Limb (tissue), 2 donors: ENCODE measurements at regions not wholly inside any gene's neighbourhood (a gene's known extent, or its start where the extent isn't known, plus 50 kb on each side); places are given as distances from the start of the nearest gene placed in this dataset.

ENCODE experiments used
- DNase-seq, 2 donors: peaks; one replicate each; pipeline ENCODE4 v3.0.0-alpha.2; 2016; ENCODE audit errors: extremely low spot score in 2 of 2

DNA sequence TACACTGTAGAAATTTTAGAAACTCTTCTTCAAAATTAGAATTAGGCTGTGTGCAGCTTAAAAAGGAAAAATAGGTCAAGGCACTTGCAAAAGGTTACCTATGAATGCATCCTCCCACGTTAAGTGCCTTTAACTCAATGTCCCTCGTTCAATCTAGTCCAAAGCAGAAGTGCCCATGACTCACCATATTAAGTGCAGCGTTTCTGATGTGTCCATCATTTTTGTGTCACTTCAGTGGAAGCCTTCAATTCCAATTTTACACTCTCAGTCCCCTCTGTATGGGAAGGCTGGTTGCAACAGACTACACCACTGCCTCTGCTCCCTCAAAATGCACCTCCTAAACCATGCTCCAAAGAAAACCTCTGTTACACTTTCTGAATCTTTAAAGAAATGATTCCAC is 53.4 kb downstream of the FOXB1 start:
- DNase-seq, result no peak

DNA sequence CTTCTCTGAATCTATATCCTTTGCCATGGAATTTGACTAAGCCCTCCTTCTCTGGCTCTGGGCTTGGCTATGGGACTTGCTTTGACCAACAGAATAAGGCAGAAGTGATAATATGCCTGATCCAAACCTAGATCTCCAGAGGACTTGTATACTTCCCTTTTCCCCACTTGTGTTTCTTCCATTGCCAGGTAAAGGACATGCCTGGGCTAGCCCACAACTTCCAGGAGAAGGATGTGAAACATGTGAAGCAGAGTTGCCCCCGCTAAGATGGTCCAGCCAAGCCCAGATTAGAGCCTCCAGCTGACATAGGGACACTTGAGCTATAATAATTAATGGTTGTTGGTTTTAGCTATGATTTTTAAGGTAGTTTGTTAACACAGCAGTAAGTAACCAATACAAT is 55.1 kb downstream of the FOXB1 start:
- DNase-seq, result no peak

DNA sequence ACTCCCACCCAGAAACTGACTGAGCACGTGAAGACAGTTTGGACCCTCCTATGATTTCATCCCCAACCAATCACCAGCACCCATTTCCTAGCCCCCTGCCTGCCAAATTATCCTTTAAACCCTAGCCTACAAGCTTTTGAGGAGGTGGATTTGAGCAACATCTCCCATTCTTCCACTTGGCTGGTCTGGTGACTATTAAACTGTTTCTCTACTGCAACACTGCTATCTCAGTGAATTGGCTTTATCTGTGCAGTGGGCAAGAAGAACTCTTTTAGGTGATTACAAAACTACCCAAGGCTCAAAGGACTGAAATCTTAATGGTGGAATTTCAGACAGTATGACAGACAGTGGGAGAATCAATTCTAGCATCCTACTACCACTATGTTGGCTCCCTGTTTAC is 57.6 kb downstream of the FOXB1 start:
- no peak for DNase-seq

DNA sequence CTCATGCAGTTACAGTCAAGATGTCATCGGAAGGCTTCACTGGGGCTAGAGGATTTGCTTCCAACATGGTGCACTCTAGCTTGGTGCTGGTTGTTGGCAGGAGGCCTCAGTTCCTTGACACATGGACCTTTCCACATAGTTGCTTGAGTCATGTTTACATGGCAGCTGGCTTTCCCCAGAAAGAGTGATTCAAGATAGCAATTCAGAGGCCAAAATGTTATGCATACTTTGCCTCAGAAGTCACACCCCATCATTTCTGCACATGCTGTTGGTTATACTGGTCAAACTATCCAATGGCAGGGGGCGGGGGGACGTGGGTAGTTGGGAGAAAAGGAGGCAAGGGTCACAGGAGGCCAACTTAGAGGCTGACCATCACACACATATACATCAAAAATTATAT is 58.7 kb downstream of the FOXB1 start:
- DNase-seq, result no peak

DNA sequence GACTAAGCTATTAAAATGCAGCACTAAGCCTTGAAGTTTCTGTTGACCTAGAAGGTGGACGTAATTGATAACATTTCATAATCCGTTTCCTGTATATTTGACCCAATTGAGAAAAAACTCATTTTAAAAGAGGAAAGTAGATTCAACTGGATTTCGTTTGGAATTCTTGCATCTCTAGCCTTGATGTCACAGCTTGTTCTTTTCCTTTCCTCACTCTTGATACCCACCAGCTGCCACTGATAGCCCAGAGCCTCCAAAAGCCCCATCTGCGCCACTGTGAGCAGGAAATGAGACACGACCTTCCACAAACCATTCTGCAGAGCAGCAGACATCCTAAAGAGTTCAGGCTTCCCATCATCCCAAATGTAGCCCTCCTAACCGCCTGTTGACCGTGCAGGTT is 61.8 kb downstream of the FOXB1 start:
- no peak for DNase-seq

DNA sequence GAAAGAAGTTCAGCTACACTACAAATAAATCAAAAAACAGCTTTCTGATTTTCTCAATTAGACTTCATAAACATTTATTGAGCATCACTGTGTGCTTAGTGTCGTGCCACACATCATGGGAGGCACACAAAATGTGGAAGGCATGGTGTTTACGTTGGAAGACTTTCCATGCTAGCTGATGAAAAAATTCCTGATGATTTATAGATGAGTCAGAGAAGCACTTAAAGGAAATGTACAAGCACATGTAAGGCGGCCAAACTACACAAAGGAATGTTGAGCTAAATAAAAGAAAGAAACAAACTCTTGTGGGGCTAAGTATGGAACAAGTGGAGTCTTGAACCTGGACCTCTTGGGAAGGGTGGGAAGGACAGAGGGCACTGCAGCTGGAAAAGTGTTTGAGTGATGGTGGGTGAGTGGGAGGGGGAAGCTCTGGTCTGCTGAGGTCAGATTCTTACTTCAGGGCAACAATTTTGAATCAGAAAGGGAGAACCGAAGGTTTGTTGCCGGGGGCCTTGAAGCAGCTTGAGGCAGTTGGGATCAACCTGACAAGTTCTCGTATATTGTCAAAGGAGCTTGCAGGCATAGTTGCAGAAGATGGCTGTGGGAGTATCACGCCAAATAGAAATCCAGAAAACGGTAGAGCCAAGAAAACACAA is 66.9 kb downstream of the FOXB1 start:
- DNase-seq, result peak in 1 of 2 donors; percentile 14

DNA sequence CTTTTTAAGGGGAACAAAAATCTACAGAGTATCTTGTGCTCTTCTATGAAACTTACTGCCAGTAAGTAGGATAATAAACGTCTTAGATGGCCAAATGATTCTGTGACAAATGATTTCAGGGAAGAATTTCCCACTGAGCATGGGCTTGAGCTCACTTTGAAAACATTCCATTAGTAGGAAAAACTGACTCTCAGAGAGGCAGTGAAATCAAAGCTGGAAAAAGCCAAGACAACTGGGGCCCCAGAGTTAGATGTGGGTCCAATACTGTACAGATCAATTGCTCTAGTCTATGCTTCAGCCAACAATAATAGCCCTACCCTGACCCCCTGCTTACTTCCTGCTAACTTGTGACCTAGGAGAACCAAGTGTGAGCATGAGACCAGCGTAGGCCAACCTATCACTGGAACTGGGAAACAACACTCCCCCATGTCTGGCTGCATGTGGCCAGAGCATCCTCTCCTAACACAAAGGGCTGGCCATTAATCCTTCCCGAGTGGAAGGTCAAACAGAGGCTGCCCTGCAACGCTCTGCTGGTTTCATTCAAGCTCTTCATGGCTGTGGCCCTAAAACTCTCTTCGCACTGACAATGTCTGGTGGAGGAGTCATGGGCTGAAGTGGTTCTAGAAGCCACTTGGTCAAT is 68.8 kb downstream of the FOXB1 start:
- DNase-seq, result no peak

DNA sequence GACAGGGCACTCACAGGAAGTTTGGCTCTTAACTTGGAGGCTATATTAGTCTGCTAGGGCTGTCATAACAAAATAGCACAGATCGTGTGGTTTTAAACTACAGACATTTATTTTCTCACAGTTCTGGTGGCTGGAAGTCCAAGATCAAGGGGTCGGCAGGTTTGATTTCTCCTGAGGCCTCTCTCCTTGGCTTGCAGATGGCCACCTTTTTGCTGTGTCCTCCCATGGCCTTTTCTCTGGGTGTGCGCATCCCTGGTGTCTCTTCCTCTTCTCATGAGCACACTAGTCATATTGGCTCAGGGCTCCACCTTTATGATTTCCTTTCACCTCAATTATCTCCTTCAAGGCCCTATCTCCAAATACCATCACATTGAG is 69.3 kb downstream of the FOXB1 start:
- DNase-seq, result no peak

DNA sequence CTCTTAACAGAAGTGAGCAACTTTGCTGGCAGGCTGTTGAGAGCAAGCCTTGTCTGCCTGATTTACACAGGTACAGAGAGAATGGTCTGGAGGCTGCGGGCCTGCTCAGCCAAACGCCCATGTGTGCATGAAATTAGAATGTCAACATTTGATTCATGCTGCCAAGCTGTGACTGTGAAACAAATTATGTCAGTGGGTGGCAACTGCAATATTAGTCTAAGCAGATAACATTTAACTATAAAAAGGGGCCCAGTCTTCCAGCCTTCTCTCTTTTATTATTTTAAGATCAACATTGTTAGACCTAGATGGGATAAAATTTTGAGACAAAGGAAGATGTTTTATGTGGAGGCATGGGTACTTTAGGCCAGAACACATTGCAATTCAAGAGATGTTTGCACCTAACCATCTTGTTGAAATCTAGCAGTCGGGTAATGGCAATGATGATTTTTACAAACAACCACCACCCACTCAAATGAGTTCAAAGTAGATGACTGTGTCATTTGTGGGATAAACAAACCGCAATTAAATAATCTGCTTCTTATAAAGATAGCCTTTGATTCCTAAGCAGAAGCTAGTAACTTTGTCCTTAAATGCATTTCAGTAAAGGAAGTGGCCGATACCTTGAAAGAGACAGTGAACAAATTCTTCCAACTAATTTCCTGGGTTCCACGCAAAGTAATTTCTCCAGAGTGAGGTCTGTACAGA is 70.2 kb downstream of the FOXB1 start:
- no peak for DNase-seq

DNA sequence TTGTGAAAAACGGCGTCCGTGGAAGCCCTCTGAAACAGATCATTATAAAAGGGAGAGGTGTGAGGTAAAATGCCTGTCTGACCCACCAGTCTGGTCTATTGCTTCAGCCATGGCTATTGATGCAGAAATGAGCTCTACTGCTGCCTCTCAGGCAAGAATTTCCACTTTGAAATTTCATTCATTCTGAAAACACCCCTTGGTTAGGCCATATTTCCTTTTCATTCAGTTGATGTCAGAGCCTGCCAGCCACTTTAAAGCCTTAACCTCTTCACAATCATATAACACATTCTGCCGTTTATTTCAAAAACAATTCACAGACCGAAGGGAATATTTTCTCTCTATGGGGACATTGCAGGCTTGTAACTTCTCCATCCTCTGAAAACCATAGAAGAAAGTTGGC is 71.9 kb downstream of the FOXB1 start:
- no peak for DNase-seq

DNA sequence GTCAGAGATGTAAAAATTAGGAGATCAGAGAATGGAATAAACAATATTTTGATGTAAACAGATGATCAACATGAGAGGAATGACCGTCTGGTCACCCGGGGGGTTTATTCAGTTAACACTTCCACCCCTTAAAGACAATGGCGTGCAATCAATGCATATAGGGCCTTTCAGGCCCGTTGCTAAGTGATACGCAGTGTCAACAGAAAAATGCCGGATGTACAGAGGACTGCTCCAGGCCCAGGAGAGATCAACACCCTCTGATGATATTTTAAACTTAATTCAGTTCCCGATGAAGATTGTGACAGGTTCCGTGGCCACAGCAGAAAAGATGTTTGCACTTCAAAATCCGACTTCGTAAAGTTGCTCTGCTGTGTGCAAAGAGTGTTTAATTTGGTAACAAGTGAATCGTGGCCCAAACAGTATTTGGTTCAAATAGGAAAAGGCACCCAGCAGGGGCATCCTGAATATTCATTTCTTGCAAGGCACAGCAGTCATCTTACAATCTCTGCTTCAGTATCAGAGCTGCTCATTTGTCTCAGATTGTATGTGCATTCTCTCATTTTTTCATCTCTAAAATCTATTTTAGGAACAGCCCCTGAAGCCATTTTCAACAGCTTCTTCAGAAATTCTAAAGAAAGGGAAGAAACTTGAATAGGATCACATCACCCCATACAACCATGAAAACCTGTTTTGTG is 72.6 kb downstream of the FOXB1 start:
- DNase-seq, result no peak

DNA sequence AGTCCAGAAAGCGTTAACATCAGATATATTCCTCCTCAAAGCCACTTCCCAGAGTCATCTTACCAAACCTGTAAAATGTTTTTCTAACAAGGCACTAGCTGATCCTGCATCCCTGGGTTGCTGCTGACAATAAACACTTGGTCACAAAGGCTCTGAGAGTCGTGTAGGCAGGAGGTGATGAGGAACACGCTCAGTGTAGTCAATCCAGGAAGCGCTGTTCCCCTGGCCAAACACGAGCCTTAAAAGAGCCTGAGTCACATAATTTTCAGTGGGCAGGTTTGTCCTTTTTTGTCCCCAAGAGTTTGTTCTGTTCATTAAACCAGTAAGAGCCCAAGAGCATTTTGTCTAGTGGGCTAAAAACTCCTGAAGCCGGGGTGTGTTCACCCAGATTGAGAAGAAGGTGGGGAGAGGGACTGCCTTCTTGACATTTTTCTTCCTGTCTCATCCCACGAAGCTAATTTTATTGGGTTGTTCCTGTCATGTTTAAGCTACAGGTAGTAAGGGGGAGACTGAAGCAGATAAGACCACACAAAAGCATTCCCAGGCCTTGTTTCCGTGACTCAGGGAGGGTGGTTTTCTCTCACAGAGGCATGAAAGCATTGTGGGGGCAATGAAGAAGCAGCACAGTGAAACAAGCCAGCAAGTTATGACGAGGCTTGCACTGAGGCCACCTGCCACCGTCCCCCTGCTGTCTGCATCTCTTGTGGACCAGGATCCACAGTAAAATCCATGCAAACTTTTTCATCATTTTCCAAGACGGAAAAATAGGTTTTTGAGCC is 73.7 kb downstream of the FOXB1 start:
- no peak for DNase-seq

DNA sequence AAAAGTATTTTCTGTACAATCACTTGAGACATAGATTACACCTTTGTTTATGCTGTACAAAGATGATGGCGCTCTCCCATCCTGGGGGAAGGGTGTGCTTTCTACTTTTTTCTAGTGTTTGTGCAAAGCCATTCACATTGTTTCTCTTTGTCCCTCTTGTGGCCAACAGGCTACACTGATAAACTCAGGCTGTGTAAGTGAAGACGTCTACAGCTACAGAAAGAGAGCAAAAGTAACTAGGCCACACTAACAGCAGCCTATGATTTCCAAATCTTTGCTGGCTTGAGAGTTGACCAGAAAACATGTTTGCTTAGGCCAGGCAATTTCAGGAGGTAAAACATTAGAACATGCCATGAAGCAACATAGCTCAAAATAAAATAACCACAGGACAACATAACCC is 75.1 kb downstream of the FOXB1 start:
- DNase-seq, result no peak

DNA sequence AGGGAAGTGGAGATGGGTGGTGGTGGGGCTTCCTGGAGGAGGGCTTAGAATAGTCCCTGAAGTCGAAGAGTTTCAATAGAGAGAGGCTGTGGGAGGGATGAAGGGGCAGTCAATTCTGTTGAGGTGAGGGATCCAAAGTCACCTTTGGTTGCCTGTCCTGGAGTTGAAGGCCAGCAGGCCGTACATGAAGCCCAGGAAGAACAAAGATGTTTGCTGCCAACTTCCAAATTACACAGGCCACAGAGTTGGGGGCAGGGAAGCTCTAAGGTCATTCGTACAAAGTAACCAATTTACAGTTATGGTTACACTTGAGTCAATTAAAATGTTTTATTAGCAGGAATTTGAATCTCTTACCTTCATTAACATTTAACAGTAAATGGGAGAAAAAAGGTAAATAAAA is 77.9 kb downstream of the FOXB1 start:
- DNase-seq, result no peak

DNA sequence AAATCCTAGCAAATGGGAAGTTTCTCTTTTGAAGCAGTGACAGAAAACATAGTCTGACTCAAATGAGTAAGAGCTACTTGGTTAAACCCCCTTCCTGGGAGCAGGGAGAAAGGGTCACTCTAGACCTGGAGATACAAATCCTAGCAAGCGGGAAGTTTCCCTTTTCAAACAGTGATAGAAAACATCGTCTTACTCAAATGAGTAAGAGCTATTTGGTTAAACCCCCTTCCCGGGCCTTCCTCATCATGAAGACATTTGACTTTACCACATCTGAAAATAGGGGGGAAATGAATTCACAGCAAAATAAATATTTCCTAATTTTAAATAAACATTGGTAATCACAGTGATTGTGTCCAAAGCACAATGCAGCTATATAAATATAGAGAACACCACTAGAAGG is 79.2 kb downstream of the FOXB1 start:
- no peak for DNase-seq

DNA sequence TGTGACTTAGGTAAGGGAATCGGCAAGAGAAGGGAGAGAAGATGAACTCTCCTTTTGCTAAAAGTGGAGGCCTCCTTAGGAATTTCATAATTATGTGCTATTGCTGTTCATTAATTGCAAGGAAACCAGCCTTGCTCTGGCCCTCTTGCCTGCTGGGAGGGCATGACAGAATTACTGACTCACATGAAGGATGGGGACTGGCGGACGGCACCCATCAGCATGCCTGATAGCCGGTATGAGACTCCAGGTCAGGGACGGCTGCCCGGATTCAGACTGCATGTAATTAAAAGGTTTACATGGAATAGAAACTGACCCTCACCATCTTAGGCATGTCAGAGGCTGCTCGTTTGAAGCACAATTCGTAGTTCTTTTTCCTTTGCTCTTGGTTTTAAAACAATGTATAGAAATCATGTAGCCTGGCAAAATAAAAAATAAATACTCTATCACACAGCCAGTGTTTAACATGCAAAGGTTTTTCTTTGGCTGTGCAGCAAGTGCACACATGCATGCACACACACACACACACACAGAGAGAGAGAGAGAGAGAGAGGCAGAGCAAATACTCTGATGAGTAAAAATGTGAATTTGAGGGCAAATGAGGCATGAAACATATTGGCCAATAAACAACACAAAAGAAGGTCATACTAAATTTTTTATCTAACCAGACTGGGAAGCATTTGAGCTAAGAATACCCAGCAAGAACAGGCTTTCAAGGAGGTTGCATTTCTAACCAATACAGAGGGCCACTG is 82.7 kb downstream of the FOXB1 start:
- DNase-seq, result no peak

DNA sequence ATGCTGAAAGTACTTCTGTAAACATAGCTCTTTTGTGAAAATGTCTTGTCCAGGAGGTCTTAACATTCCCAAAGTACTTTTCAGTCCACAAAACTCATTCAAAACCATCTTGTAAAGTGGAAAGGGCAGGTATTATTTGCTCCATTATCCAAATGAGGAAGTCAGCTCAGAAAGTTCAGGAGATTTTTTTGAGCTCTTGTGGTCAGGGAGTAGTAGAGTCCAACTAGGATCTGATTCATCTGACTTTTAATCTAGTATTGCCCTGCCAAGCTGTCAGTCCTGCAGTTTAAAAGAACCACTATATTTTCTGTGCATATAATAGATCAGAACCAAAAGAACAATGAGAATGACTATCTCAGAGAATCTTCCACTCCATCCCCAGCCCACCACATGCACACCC is 83.5 kb downstream of the FOXB1 start:
- DNase-seq, result no peak

DNA sequence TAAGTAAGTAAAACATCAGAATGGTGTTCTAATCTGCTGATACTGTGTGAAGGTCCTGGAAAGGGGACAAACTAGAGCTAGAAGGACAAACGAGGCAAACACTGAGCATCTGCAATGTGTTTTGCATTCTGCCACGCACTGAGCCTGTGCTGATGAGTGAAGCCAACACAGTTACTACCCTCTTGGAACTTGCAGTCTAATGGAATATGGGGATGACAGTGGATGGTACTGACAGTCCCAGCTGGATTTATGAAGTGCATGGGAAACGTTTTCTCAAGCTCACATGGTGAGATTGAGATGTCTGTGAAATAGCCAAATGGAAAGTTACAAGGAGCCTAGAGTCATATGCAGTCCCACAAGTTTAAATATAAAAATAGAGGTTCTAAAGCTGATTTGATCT is 86.6 kb downstream of the FOXB1 start:
- no peak for DNase-seq

DNA sequence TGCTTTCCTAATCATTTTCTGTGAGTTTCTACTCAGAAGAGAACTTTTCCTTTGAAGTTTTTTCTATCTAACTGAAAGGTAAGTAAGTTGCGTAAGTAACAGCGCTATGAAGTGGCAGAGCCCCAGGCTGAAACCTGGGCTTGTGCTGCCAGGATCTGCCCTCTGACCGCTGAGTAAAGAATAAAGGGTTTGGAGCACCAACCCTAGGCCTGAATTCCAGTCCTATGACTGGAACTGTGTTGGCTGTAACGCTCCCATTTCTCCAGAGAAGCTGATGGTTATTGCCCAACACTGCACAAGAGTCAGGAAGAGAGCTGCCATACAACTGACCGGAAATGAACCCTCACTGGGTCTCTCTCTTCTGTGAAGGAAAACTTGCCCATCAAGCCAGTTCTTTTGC is 87.0 kb downstream of the FOXB1 start:
- no peak for DNase-seq

DNA sequence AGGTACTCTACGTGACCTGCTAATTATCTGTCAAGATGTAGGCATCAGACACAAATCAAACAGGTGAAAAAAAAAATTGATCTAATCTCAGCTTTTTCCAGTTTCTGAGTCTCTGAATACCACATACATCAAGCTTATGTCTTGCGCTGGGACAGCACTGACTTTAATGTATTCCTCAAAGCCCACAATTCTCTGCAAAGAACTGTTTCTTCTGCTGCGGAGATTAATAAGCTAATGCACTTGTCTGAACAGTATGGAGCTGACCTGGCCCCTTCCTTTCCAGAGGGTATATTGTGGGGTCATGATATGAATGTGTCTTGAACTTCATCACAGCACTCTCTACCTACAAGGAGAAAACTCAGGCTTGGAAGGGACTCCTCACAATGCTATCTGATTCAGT is 87.8 kb downstream of the FOXB1 start:
- DNase-seq, result no peak
